Panc1 (cell line): ENCODE measurements at regions not wholly inside any gene's neighbourhood (a gene's known extent, or its start where the extent isn't known, plus 50 kb on each side); places are given as distances from the start of the nearest gene placed in this dataset.

Experiments
- CTCF ChIP-seq: fragments of 450-650 bp; IDR thresholded peaks from 2 replicates; pipeline ENCODE4 v1.5.1; 2017; ENCODE audit warnings: mild to moderate bottlenecking
- POLR2AphosphoS5 ChIP-seq: IDR thresholded peaks from 2 replicates; pipeline ENCODE4 v1.6.1; 2012; ENCODE audit warnings: mild to moderate bottlenecking, low read depth, low read length, moderate library complexity
- REST ChIP-seq, 2 experiments: IDR thresholded peaks; 2 replicates each; pipeline ENCODE4 v1.6.1; 2011 to 2012; ENCODE audit warnings: low read depth in 2 of 2, control low read depth in 1 of 2, low read length in 1 of 2, mild to moderate bottlenecking in 1 of 2, moderate library complexity in 1 of 2; ENCODE audit not compliant: insufficient read depth in 1 of 2
- SIN3A ChIP-seq: IDR thresholded peaks from 2 replicates; pipeline ENCODE4 v1.6.1; 2012; ENCODE audit warnings: low read depth, mild to moderate bottlenecking, low read length, moderate library complexity, borderline replicate concordance; ENCODE audit not compliant: insufficient read depth
- TCF7L2 ChIP-seq: IDR thresholded peaks from 2 replicates; pipeline ENCODE4 v1.6.1; 2011; ENCODE audit warnings: mild to moderate bottlenecking, low read depth, low read length, inconsistent platforms

- TF ChIP-seq CTCF (no peak), TCF7L2 (no peak), REST (IDR thresholded peaks at IDR 0.05; ENCODE audit: insufficient read depth in 1 of 2, low read depth in 2 of 2, low read length in 1 of 2) (no peak), SIN3A (no peak), POLR2AphosphoS5 (no peak)
Measured at GRCh38 chr3:164537485-164537884, 540.8 kb downstream of the SI start.
